DMS79 (cell line): ENCODE measurements at regions not wholly inside any gene's neighbourhood (a gene's known extent, or its start where the extent isn't known, plus 50 kb on each side); places are given as distances from the start of the nearest gene placed in this dataset.

Source experiments
- DNase-seq: peaks from one replicate; lab custom pipeline; 2025; lab: John Stamatoyannopoulos, UW

- DNase-seq: no peak
Measured at GRCh38 chr6:170177772-170178560, 112.9 kb downstream of the DLL1 start.

- DNase-seq: peak; percentile 62
Measured at GRCh38 chr6:170176898-170177771, 113.7 kb downstream of the DLL1 start.

- peak; percentile 24 for DNase-seq
Measured at GRCh38 chr6:170176136-170176897, 114.6 kb downstream of the DLL1 start.

GRCh38 chr6:170175644-170176135 lies 115.2 kb downstream of the DLL1 start:
- DNase-seq: no peak

- no peak for DNase-seq
Measured at GRCh38 chr6:170174771-170175643, 115.9 kb downstream of the DLL1 start.

GRCh38 chr6:170174124-170174770 lies 116.6 kb downstream of the DLL1 start:
- no peak for DNase-seq

- DNase-seq: no peak
Measured at GRCh38 chr6:170173335-170173881, 117.5 kb downstream of the DLL1 start.

GRCh38 chr6:170172825-170173256 lies 118.0 kb downstream of the DLL1 start:
- no peak for DNase-seq

GRCh38 chr6:170172392-170172791 lies 118.5 kb downstream of the DLL1 start:
- DNase-seq: no peak

GRCh38 chr6:170167657-170168159 lies 123.2 kb downstream of the DLL1 start:
- DNase-seq: no peak

GRCh38 chr6:170166511-170167122 lies 124.3 kb downstream of the DLL1 start:
- no peak for DNase-seq

GRCh38 chr6:170165471-170166117 lies 125.3 kb downstream of the DLL1 start:
- DNase-seq: no peak

- no peak for DNase-seq
Measured at GRCh38 chr6:170165085-170165470, 125.8 kb downstream of the DLL1 start.

- DNase-seq: no peak
Measured at GRCh38 chr6:170164271-170164900, 126.5 kb downstream of the DLL1 start.

GRCh38 chr6:170163405-170164170 lies 127.3 kb downstream of the DLL1 start:
- DNase-seq: no peak

GRCh38 chr6:170162775-170163404 lies 128.0 kb downstream of the DLL1 start:
- DNase-seq: no peak

- DNase-seq: no peak
Measured at GRCh38 chr6:170162011-170162774, 128.7 kb downstream of the DLL1 start.
